Lung (tissue), 9 donors: ENCODE measurements at regions not wholly inside any gene's neighbourhood (a gene's known extent, or its start where the extent isn't known, plus 50 kb on each side); places are given as distances from the start of the nearest gene placed in this dataset.
A peak's percentile ranks its signal among the peaks of the same experiment; 100 is the strongest.
"Not testable (repeated sequence)": the region's sequence is repeated elsewhere in the genome, so short reads cannot be mapped to it uniquely, and the experiment has no call there.

ENCODE experiments used
- ATAC-seq: fragments of 200-7000 bp; cut with Tn5 transposase; one replicate; pipeline ENCODE4 v1.9.1; 2020; ENCODE audit warnings: moderate number of reproducible peaks; ENCODE audit not compliant: insufficient read depth, low FRiP score
- DNase-seq, 3 donors: peaks; one replicate each; pipeline ENCODE4 v3.0.0-alpha.2; 2013 to 2017
- H3K27ac ChIP-seq, 2 donors: one replicate each; pipeline ENCODE4 v1.5.1; 2013; ENCODE audit warnings: mild to moderate bottlenecking in 2 of 2, moderate library complexity in 2 of 2, control low read depth in 1 of 2, inconsistent platforms in 1 of 2, low read depth in 1 of 2, low read length in 1 of 2
- H3K27me3 ChIP-seq, 3 donors: one replicate each; pipeline ENCODE4 v1.5.1; 2013; ENCODE audit warnings: low read length in 2 of 3; ENCODE audit not compliant: control insufficient read depth in 3 of 3, insufficient read depth in 3 of 3
- H3K36me3 ChIP-seq, 4 donors: one replicate each; pipeline ENCODE4 v1.5.1; 2013; ENCODE audit warnings: low read length in 4 of 4, mild to moderate bottlenecking in 1 of 4, moderate library complexity in 1 of 4; ENCODE audit not compliant: control insufficient read depth in 4 of 4, insufficient read depth in 4 of 4
- H3K4me1 ChIP-seq, 5 donors: one replicate each; pipeline ENCODE4 v1.5.1; 2013; ENCODE audit warnings: low read length in 5 of 5, mild to moderate bottlenecking in 2 of 5, moderate library complexity in 1 of 5; ENCODE audit not compliant: control insufficient read depth in 5 of 5, insufficient read depth in 5 of 5
- H3K4me3 ChIP-seq: one replicate; pipeline ENCODE4 v1.5.1; 2013; ENCODE audit warnings: mild to moderate bottlenecking, control low read depth, moderate library complexity
- H3K9ac ChIP-seq, 2 donors: one replicate each; pipeline ENCODE4 v1.5.1; 2013; ENCODE audit warnings: low read length in 2 of 2, control low read depth in 1 of 2; ENCODE audit not compliant: insufficient read depth in 1 of 2
- H3K9me3 ChIP-seq, 4 donors: one replicate each; pipeline ENCODE4 v1.5.1; 2013; ENCODE audit warnings: low read length in 3 of 4, mild to moderate bottlenecking in 1 of 4, moderate library complexity in 1 of 4; ENCODE audit not compliant: control insufficient read depth in 4 of 4, insufficient read depth in 3 of 4
- WGBS, 2 donors: extraction: QIAGEN DNeasy Blood & Tissue Kit; methylation state at CpG; one replicate each; pipeline ENCODE4 v1.1.7; 2013; 5-methylcytosine and 5-hydroxymethylcytosine counted together
- donor health status: Bipolar disorder and iron deficiency.
- donor health status: healthy.
- donor health status: DM: yes; HTN: yes; CAD: no.

- H3K27me3 ChIP-seq, H3K4me3 ChIP-seq, ATAC-seq, H3K9me3 ChIP-seq, H3K9ac ChIP-seq, H3K27ac ChIP-seq, H3K36me3 ChIP-seq, H3K4me1 ChIP-seq: not testable (repeated sequence)
- DNase-seq, result peak in 2 of 3 donors; percentile 23 to 39
- WGBS, 2 donors, result 56 to 65% methylated on average over 8 to 9 of the region's 11 CpGs
Measured at GRCh38 chr12:8282181-8282580, 54.8 kb upstream of the FAM90A1 start.

DNA sequence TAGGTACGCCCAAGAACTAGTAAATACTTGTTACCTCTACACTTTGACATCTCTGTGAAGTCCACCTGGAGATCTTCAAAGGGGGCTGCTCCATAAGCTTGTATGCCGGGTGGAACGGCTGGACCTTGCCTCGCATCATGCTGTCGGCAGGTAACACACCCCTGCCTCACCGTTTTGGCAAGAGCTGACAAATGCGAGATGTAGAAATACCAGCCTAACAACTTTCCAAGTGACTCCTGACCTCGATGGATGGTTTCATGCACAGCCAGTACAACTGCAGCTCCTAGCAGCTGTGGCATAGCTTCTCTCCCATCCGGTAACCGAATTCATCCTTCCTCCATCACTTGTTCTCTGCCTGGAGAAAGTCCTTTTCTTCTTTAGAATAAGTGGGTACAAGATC, 58.3 kb upstream of the FAM90A1 start:
- WGBS, 2 donors, result 67 to 87% methylated on average over 9 of the region's 10 CpGs
- ATAC-seq, result not testable (repeated sequence)
- peak; percentile 60 to 80 (median 64) for DNase-seq

DNA sequence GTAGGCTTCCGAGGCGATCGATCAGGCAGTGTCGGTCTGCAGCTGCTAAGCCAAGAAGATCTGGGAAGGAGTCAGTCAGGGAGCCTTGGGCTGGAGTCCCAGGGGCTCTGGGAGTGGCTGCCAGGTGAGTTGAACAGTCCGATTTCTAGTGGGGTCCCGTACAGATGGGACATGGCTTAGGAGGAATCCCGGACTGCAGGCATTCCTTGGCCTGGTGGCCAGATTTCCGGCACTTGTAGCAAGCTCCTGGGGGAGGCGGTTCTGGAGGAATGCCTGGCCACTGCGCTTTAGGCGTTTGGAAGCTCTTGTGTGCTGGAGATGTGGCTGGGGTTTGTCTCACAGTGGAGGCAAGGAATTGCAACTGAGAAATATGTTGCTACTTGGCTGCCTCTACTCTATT, 64.3 kb upstream of the FAM90A1 start:
- not testable (repeated sequence) for DNase-seq, H3K9me3 ChIP-seq, H3K27ac ChIP-seq, H3K9ac ChIP-seq, H3K4me1 ChIP-seq, ATAC-seq, H3K36me3 ChIP-seq, H3K4me3 ChIP-seq, H3K27me3 ChIP-seq
- WGBS, 2 donors, result 91 to 92% methylated on average over 11 of the region's 11 CpGs

More for the DNA sequence above, 58.3 kb upstream of the FAM90A1 start:
- H3K27ac ChIP-seq, H3K4me3 ChIP-seq, H3K27me3 ChIP-seq, H3K4me1 ChIP-seq, H3K9me3 ChIP-seq, H3K9ac ChIP-seq, H3K36me3 ChIP-seq: not testable (repeated sequence)

- H3K36me3 ChIP-seq, H3K4me3 ChIP-seq, H3K27ac ChIP-seq, ATAC-seq, H3K4me1 ChIP-seq, H3K9me3 ChIP-seq, H3K27me3 ChIP-seq, H3K9ac ChIP-seq, DNase-seq: not testable (repeated sequence)
- WGBS, 2 donors, result 85 to 91% methylated on average over 6 of the region's 7 CpGs
Measured at GRCh38 chr12:8294662-8295061, 67.2 kb upstream of the FAM90A1 start.

- H3K4me1 ChIP-seq, ATAC-seq, H3K9ac ChIP-seq, H3K27me3 ChIP-seq, H3K4me3 ChIP-seq, DNase-seq, H3K9me3 ChIP-seq, H3K27ac ChIP-seq, H3K36me3 ChIP-seq: not testable (repeated sequence)
- 55% methylated on average over 7 to 10 of the region's 10 CpGs for WGBS, 2 donors
Measured at GRCh38 chr12:8308611-8309010, 81.2 kb upstream of the FAM90A1 start.

DNA sequence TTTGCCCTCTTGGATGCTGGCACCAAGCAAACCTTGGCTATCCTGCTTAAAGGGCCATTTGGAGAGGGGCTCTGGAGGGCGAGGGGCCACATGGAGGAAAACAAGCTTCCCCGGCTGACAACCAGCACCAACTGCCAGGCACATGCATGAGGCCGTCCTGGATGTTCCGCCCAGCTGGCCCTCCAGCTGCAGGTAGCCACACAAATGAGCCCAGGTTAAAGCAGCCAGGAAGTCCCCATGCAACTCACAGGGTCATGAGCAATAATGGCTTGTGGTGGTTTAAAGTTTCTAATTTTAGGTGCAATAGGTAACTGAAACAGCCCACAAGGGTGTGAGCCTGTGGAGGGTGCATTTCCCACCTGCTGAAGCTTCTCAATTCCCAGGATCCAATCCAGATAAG, 88.6 kb upstream of the FAM90A1 start:
- DNase-seq, ATAC-seq, H3K9ac ChIP-seq, H3K36me3 ChIP-seq, H3K4me1 ChIP-seq, H3K27me3 ChIP-seq, H3K4me3 ChIP-seq, H3K27ac ChIP-seq, H3K9me3 ChIP-seq: not testable (repeated sequence)
- WGBS, 2 donors, result 96 to 98% methylated on average over 4 of the region's 4 CpGs

DNA sequence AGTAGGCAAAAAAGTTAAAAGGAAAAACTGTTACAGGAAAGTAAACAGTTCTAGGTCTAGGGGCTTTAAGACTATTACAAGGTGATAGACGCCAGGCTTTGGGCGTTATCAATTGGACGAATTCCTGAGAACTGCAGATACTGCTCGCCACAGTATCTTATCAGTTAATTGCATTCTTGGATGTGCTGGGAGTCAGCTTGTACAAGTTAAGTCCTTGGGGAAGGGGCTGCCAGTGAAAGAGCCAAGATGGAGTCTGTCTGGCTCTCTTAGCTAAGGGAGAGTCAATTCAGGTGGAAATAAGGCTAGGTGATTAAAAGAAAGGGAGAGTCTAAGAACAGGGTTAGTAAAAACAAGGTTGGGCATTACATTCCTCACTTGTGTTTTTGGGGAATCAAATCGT, 90.3 kb upstream of the FAM90A1 start:
- not testable (repeated sequence) for H3K9me3 ChIP-seq, H3K4me3 ChIP-seq, H3K36me3 ChIP-seq, H3K9ac ChIP-seq, H3K27ac ChIP-seq, DNase-seq, ATAC-seq, H3K27me3 ChIP-seq
- WGBS, 2 donors, result 71 to 85% methylated on average over 5 of the region's 5 CpGs
- peaks cover 0 to 11% (median 0%) of the 10 kb centered on the region in 5 donors for H3K4me1 ChIP-seq

DNA sequence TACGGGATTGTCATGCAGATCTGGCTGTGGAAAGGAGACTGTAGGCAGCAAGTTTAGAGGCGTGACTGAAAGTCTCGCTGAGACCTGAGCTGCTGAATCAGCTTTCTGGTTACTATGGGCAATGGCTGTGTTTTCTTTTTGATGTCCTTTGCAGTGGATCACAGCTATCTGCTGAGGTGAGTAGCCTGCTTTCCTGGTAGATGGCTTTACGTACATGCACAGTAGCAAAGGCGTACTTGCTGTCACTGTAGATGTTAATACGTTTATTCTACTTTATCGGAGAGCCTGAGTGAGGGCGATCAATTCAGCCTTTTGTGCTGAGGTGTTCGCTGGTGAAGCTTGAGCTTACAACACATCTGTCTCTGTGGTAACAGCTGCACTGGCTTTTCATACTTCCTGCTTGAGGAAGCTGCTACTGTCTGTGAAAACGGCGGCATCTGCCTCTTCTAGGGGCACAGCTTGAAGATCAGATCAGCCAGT, 92.9 kb upstream of the FAM90A1 start:
- not testable (repeated sequence) for ATAC-seq, H3K27me3 ChIP-seq, H3K9me3 ChIP-seq, H3K4me3 ChIP-seq, H3K27ac ChIP-seq, H3K9ac ChIP-seq, H3K36me3 ChIP-seq
- WGBS, 2 donors, result 34 to 46% methylated on average over 11 of the region's 11 CpGs
- H3K4me1 ChIP-seq, result peaks cover 0 to 11% (median 0%) of the 10 kb centered on the region in 5 donors
- peak; percentile 34 to 62 (median 56) for DNase-seq
